ENCODE measurements at regions not wholly inside any gene's neighbourhood (a gene's known extent, or its start where the extent isn't known, plus 50 kb on each side); places are given as distances from the start of the nearest gene placed in this dataset.

DNA sequence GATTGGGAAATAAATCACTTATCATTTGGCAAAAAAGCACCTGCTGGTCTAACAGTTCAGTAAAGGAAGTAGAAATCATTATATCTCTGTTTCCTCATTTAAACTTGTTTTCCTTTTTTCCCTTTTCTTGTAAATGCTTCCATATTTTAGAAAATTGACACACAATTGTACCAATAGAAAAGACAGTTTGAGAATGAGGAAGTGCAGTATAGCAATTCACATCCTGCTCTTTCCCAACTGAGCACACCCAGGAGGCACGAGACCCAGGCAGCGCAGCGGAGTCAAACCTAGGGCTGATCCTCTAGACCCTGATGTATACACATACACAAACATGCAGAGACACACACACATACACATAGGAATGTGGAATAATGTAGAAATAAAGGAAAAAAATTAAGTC, 74.8 kb upstream of the PACRGL start:
- no peak for TF ChIP-seq EP300 (IDR thresholded peaks at IDR 0.05)
- DNase-seq (peak in 1 of 2 donors; percentile 38), ATAC-seq (ENCODE audit: low FRiP score in 2 of 2) (peak in 1 of 2 donors; percentile 85)
- H3K4me1 ChIP-seq: peaks cover 4 to 14% (median 5%) of the 10 kb centered on the region in 4 donors
- WGBS, 2 donors: 36 to 48% methylated on average over 3 of the region's 3 CpGs
- no peaks in the 10 kb centered on the region for H3K9me3 ChIP-seq
- no peak overlapping the region for H3K27ac ChIP-seq
- no peaks in the 10 kb centered on the region for H3K36me3 ChIP-seq
- no peaks in the 10 kb centered on the region for H3K27me3 ChIP-seq
- no peak overlapping the region for H3K4me3 ChIP-seq

GRCh38 chr4:20626326-20627005, 73.8 kb upstream of the PACRGL start:
- H3K4me1 ChIP-seq: peaks cover 4 to 8% (median 5%) of the 10 kb centered on the region in 4 donors
- no peak for ATAC-seq (ENCODE audit: low FRiP score in 2 of 2)
- WGBS, 2 donors: 75 to 81% methylated on average over 5 of the region's 5 CpGs

GRCh38 chr4:20627866-20628265, 72.4 kb upstream of the PACRGL start:
- ATAC-seq (ENCODE audit: low FRiP score in 2 of 2) (no peak), DNase-seq (no peak)
- H3K9me3 ChIP-seq: no peaks in the 10 kb centered on the region
- TF ChIP-seq EP300 (IDR thresholded peaks at IDR 0.05): no peak
- no peak for TF ChIP-seq POLR2A (IDR thresholded peaks at IDR 0.05)
- no peak for TF ChIP-seq POLR2AphosphoS5 (IDR thresholded peaks at IDR 0.05)
- TF ChIP-seq, protein P1, sequence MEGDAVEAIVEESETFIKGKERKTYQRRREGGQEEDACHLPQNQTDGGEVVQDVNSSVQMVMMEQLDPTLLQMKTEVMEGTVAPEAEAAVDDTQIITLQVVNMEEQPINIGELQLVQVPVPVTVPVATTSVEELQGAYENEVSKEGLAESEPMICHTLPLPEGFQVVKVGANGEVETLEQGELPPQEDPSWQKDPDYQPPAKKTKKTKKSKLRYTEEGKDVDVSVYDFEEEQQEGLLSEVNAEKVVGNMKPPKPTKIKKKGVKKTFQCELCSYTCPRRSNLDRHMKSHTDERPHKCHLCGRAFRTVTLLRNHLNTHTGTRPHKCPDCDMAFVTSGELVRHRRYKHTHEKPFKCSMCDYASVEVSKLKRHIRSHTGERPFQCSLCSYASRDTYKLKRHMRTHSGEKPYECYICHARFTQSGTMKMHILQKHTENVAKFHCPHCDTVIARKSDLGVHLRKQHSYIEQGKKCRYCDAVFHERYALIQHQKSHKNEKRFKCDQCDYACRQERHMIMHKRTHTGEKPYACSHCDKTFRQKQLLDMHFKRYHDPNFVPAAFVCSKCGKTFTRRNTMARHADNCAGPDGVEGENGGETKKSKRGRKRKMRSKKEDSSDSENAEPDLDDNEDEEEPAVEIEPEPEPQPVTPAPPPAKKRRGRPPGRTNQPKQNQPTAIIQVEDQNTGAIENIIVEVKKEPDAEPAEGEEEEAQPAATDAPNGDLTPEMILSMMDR (IDR thresholded peaks at IDR 0.05): no peak
- H3K27me3 ChIP-seq: no peaks in the 10 kb centered on the region
- 90 to 100% methylated on average over 1 of the region's 1 CpG for WGBS, 2 donors
- no peak overlapping the region for H3K4me3 ChIP-seq
- no peaks in the 10 kb centered on the region for H3K36me3 ChIP-seq
- H3K4me1 ChIP-seq: peaks cover 0 to 5% (median 3%) of the 10 kb centered on the region in 4 donors
- no peak overlapping the region for H3K27ac ChIP-seq

More at GRCh38 chr4:20626326-20627005, 73.8 kb upstream of the PACRGL start:
- no peaks in the 10 kb centered on the region for H3K36me3 ChIP-seq
- no peaks in the 10 kb centered on the region for H3K27me3 ChIP-seq
- TF ChIP-seq EP300 (IDR thresholded peaks at IDR 0.05) (no peak), POLR2AphosphoS5 (IDR thresholded peaks at IDR 0.05) (no peak), POLR2A (IDR thresholded peaks at IDR 0.05) (no peak)
- TF ChIP-seq, protein P1 (IDR thresholded peaks at IDR 0.05): no peak
- no peak overlapping the region for H3K27ac ChIP-seq
- DNase-seq: no peak
- no peaks in the 10 kb centered on the region for H3K9me3 ChIP-seq
- no peak overlapping the region for H3K4me3 ChIP-seq

DNA sequence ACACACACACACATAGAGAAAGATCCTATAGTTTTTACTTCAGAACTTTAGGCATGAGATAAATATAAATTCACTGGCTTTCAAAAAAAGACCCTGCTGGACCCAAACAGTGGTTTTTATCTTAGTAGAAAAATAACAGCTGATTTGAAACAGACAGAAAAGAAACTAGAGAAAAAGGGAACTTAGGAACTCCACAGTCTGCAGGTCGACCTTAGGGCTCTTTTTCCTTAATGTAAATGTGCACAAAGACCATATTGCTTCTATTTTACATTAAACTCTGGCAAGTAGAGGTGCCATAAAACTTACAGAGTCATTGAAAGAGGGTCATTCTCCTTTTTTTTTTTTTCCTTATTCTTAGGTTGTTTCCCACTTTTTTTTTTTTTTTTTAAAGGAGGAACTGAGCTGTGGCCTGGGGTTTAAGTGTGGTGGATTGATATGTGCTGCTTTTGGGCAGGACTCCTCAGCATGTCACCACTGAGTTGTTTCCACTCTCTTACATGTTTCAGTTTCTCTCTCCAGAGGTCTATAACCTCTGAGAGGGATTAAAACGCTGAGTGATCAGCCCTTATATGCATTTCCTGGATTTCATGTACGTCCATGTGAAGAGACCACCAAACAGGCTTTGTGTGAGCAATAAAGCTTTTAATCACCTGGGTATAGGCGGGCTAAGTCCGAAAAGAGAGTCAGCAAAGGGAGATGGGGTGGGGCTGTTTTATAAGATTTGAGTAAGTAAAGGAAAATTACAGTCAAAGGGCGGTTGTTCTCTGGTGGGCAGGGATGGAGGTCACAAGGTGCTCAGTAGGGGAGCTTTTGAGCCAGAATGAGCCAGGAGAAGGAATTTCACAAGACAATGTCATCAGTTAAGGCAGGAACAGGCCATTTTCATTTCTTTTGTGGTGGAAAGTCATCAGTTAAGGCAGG, 70.8 kb upstream of the PACRGL start:
- H3K27me3 ChIP-seq: no peaks in the 10 kb centered on the region
- no peak overlapping the region for H3K27ac ChIP-seq
- H3K4me3 ChIP-seq: no peak overlapping the region
- WGBS, 2 donors: 62 to 68% methylated on average over 6 of the region's 6 CpGs
- H3K36me3 ChIP-seq: no peaks in the 10 kb centered on the region
- H3K4me1 ChIP-seq: peaks cover 0 to 5% (median 3%) of the 10 kb centered on the region in 4 donors
- no peaks in the 10 kb centered on the region for H3K9me3 ChIP-seq
- ATAC-seq (ENCODE audit: low FRiP score in 2 of 2) (no peak), DNase-seq (no peak)
- TF ChIP-seq POLR2AphosphoS5 (IDR thresholded peaks at IDR 0.05): no peak
- no peak for TF ChIP-seq POLR2A (IDR thresholded peaks at IDR 0.05)
- no peak for TF ChIP-seq EP300 (IDR thresholded peaks at IDR 0.05)
- TF ChIP-seq, protein P1 (IDR thresholded peaks at IDR 0.05): no peak

DNA sequence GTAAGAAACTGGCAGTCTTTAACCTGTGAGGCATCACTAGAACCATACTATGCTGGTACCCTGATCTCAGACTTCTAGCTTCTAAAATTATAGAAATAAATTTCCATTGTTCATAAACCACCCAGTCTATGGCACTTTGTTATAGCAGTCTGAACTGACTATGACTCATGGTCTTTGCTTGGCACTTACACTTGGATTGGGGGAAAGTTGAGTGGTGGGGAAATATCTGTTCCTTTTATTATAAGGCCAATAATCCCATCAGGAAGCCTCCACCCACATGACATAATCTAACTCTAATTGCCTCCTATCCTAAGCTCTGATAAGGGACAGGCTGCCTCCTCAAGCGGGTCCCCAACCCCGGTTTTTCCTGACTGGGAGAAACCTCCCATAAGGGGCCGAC, 61.4 kb upstream of the PACRGL start:
- Histone ChIP-seq H3K27ac (no peak overlapping the region), H3K36me3 (no peaks in the 10 kb centered on the region), H3K4me3 (no peak overlapping the region), H3K27me3 (no peaks in the 10 kb centered on the region), H3K9me3 (no peaks in the 10 kb centered on the region), H3K4me1 (no peaks in the 10 kb centered on the region)
- no peak for DNase-seq
- no peak for ATAC-seq (ENCODE audit: low FRiP score in 2 of 2)
- TF ChIP-seq, protein P1 (IDR thresholded peaks at IDR 0.05): no peak
- TF ChIP-seq POLR2A (IDR thresholded peaks at IDR 0.05) (no peak), POLR2AphosphoS5 (IDR thresholded peaks at IDR 0.05) (no peak), EP300 (IDR thresholded peaks at IDR 0.05) (no peak)
- WGBS, 2 donors: 82 to 96% methylated on average over 3 of the region's 3 CpGs
